Prostate gland (tissue), 2 donors: ENCODE measurements at regions not wholly inside any gene's neighbourhood (a gene's known extent, or its start where the extent isn't known, plus 50 kb on each side); places are given as distances from the start of the nearest gene placed in this dataset.

Experiments
- DNase-seq: peaks from one replicate; pipeline ENCODE4 v3.0.0-alpha.2; 2019; ENCODE audit warnings: low spot score
- H3K27ac ChIP-seq, 2 donors: fragments of 200-600 bp; sonication (generic); 2 replicates each; pipeline ENCODE4 v1.5.1; 2017 to 2019
- H3K27me3 ChIP-seq: fragments of 200-600 bp; sonication (generic); replicated peaks from 2 replicates; pipeline ENCODE4 v1.5.1; 2019; ENCODE audit not compliant: insufficient read depth
- H3K36me3 ChIP-seq, 2 donors: fragments of 200-600 bp; sonication (generic); 1 replicate in 1 of 2; 2 replicates in 1 of 2; pipeline versions ENCODE4 v1.5.1 to v1.8.1; 2017 to 2019
- H3K4me1 ChIP-seq: fragments of 200-600 bp; sonication (generic); replicated peaks from 2 replicates; pipeline ENCODE4 v1.5.1; 2019
- H3K4me3 ChIP-seq, 2 donors: fragments of 200-600 bp; sonication (generic); 2 replicates each; pipeline ENCODE4 v1.5.1; 2017 to 2019
- H3K9me3 ChIP-seq: fragments of 200-600 bp; sonication (generic); 2 replicates; pipeline ENCODE4 v1.5.1; 2017
- POLR2A ChIP-seq: fragments of 450-650 bp; IDR thresholded peaks from one replicate; pipeline ENCODE4 v1.6.1; 2016; ENCODE audit warnings: antibody characterized with exemption, mild to moderate bottlenecking
- POLR2AphosphoS5 ChIP-seq: sonication (generic); formaldehyde crosslinking; IDR thresholded peaks from one replicate; pipeline ENCODE4 v1.6.1; 2017; ENCODE audit warnings: antibody characterized with exemption
- WGBS: methylation state at CpG from one replicate; pipeline ENCODE4 v1.1.5; 2018; 5-methylcytosine and 5-hydroxymethylcytosine counted together
- intact Hi-C: fragments of 100-400 bp; cut with DNase I; formaldehyde crosslinking; loops from one replicate; pipeline ENCODE4 v1.14.2; 2022
- TF ChIP-seq, protein P1 (sequence below), 4 experiments: fragments of 200-600 bp in 2 of 4; fragments of 450-650 bp in 2 of 4; sonication (generic) in 2 of 4; IDR thresholded peaks; 1 replicate in 3 of 4; 2 replicates in 1 of 4; pipeline ENCODE4 v1.5.1; 2016 to 2019; ENCODE audit warnings: antibody characterized with exemption in 4 of 4, mild to moderate bottlenecking in 2 of 4, moderate library complexity in 2 of 4

DNA sequence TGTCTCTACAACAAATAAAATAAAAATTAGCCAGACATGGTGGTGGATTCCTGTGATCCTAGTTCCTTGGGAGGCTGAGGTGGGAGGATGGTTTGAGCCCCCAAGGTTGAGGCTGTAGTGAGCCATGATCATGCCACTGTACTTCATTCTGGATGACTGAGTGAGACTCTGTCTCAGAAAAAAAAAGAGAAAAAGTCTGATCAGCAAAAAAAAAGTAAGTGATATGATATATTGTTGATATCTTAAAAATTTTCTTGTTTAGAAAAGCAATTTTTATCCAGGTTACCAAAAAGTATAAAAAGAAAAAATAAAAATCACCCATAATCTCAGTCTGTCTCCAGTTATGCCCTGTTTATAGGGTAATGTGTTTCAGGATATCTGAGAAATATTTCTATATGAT is 251.4 kb downstream of the OTOL1 start:
- no peaks in the 10 kb centered on the region for H3K36me3 ChIP-seq
- DNase-seq, result no peak
- no peaks in the 10 kb centered on the region for H3K27me3 ChIP-seq
- TF ChIP-seq POLR2AphosphoS5 (no peak), POLR2A (no peak)
- TF ChIP-seq, protein P1, sequence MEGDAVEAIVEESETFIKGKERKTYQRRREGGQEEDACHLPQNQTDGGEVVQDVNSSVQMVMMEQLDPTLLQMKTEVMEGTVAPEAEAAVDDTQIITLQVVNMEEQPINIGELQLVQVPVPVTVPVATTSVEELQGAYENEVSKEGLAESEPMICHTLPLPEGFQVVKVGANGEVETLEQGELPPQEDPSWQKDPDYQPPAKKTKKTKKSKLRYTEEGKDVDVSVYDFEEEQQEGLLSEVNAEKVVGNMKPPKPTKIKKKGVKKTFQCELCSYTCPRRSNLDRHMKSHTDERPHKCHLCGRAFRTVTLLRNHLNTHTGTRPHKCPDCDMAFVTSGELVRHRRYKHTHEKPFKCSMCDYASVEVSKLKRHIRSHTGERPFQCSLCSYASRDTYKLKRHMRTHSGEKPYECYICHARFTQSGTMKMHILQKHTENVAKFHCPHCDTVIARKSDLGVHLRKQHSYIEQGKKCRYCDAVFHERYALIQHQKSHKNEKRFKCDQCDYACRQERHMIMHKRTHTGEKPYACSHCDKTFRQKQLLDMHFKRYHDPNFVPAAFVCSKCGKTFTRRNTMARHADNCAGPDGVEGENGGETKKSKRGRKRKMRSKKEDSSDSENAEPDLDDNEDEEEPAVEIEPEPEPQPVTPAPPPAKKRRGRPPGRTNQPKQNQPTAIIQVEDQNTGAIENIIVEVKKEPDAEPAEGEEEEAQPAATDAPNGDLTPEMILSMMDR (IDR thresholded peaks at IDR 0.05), result no peak
- H3K9me3 ChIP-seq, result no peaks in the 10 kb centered on the region
- no peaks in the 10 kb centered on the region for H3K4me1 ChIP-seq
- intact Hi-C loops, result no loop called here
- H3K27ac ChIP-seq, result no peak overlapping the region
- H3K4me3 ChIP-seq, result no peak overlapping the region

DNA sequence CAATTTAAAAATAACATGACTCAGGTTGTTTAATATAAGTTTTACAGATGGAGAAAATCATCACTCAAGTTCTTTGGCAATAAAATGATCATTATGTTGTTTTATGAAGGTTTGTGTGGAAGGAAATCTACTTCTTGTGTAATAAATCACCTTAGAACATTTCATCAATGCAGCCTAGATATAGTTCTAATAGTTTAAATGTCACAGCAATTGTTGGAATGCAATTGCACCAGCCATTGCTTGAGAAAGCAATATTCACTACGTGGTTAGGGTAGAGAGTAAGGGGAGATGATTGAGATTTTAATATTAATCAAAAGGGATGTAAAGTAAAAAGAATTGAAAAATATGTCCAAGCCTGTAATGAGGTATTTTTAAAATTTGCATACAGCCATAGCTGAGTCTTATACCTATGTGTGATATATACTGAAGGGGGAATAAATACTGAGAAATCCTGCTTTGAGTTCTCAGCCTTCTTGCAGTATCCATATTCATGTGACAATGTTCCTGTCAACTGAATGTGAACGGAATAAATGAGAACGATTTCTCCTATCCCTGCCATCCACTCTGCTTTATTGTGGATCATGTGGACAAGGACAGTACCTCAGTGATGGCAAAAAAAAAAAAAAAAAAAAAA is 257.9 kb downstream of the OTOL1 start:
- H3K4me3 ChIP-seq, result no peak overlapping the region
- H3K36me3 ChIP-seq, result no peaks in the 10 kb centered on the region
- H3K27me3 ChIP-seq, result no peaks in the 10 kb centered on the region
- TF ChIP-seq, protein P1 (IDR thresholded peaks at IDR 0.05), result no peak
- TF ChIP-seq POLR2A (no peak), POLR2AphosphoS5 (no peak)
- no peaks in the 10 kb centered on the region for H3K9me3 ChIP-seq
- 86% methylated on average over 3 of the region's 3 CpGs for WGBS
- H3K27ac ChIP-seq, result no peak overlapping the region
- no peaks in the 10 kb centered on the region for H3K4me1 ChIP-seq
- DNase-seq, result no peak
- intact Hi-C loops, result no loop called here

DNA sequence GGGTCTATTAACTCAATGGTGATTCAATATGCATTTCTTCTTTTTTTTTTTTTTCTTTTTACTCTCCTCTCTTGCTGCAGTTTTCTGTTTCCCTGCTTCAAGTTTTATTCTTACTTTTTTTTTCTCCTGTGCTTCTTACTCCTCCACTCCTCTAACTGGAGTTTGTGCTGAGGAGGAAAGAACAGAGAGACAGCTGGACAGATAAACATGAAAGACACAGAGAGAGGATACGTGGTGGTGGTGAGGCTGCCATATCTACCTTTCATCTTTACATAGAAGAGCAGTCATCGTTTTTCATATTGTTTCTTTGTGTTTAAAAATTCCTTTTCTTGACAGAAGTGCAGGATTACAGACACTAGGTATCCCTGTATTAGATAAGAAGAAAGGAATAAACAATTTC is 262.8 kb downstream of the OTOL1 start:
- intact Hi-C loops, result no loop called here
- WGBS, result 46% methylated on average over 2 of the region's 2 CpGs
- no peak overlapping the region for H3K4me3 ChIP-seq
- no peak for DNase-seq
- H3K9me3 ChIP-seq, result no peaks in the 10 kb centered on the region
- no peaks in the 10 kb centered on the region for H3K4me1 ChIP-seq
- H3K36me3 ChIP-seq, result no peaks in the 10 kb centered on the region
- TF ChIP-seq POLR2A (no peak), POLR2AphosphoS5 (no peak)
- TF ChIP-seq, protein P1 (IDR thresholded peaks at IDR 0.05), result no peak
- H3K27ac ChIP-seq, result no peak overlapping the region
- no peaks in the 10 kb centered on the region for H3K27me3 ChIP-seq

DNA sequence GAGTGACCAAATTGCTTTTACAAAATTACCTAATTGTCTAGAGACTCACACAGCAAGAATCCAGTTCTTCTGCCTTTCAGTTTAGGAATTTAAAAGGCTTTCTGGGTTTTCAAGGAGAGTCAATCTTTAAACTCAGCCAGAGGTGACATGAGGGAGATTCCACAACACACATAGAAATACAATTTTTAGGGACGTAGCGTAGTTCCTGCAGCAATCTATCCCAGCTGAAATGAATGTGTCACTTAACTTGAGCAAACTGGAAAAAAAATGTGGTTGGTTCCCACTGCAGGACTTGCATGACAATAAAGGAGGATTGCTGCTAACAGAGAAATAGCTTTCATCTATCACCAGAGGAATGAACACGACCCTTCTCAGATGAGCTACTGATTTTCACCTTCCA is 269.7 kb downstream of the OTOL1 start:
- H3K36me3 ChIP-seq, result no peaks in the 10 kb centered on the region
- no peak for DNase-seq
- H3K4me1 ChIP-seq, result no peaks in the 10 kb centered on the region
- no peaks in the 10 kb centered on the region for H3K27me3 ChIP-seq
- intact Hi-C loops, result no loop called here
- H3K27ac ChIP-seq, result no peak overlapping the region
- WGBS, result 85% methylated on average over 3 of the region's 3 CpGs
- no peak overlapping the region for H3K4me3 ChIP-seq
- no peak for TF ChIP-seq POLR2AphosphoS5
- TF ChIP-seq, protein P1 (IDR thresholded peaks at IDR 0.05), result no peak
- TF ChIP-seq POLR2A, result no peak
- no peaks in the 10 kb centered on the region for H3K9me3 ChIP-seq
